ENCODE measurements at regions not wholly inside any gene's neighbourhood (a gene's known extent, or its start where the extent isn't known, plus 50 kb on each side); places are given as distances from the start of the nearest gene placed in this dataset.

- peaks cover 0 to 5% (median 2%) of the 10 kb centered on the region in 3 donors for H3K9me3 Mint-ChIP-seq
- ATAC-seq (replicated peaks in 1 of 4), result no peak
- H3K36me3 Mint-ChIP-seq, result no peaks in the 10 kb centered on the region
- Histone ChIP-seq H3K9me3 (no peaks in the 10 kb centered on the region), H3K36me3 (ENCODE audit: control insufficient read depth in 2 of 2, extremely low read depth in 1 of 2, insufficient read depth in 1 of 2, low read length in 1 of 2) (no peaks in the 10 kb centered on the region), H3K27ac (ENCODE audit: low read length) (no peak overlapping the region), H3K27me3 (replicated peaks in 1 of 2; ENCODE audit: control insufficient read depth in 2 of 2, extremely low read depth in 1 of 2, insufficient read depth in 2 of 2, low read length in 1 of 2) (no peaks in the 10 kb centered on the region), H3K4me3 (ENCODE audit: control insufficient read depth in 1 of 2, extremely low read depth in 1 of 2, low read length in 1 of 2) (no peak overlapping the region), H3K4me1 (ENCODE audit: control insufficient read depth in 1 of 2, extremely low read depth in 1 of 2, insufficient read depth in 2 of 2, low read length in 2 of 2) (no peaks in the 10 kb centered on the region)
- POLR2A ChIA-PET, result no interaction called here
- no CpG with 5 or more reads among the region's 1 CpG for WGBS (ENCODE audit: insufficient coverage)
- H3K27me3 Mint-ChIP-seq, result no peaks in the 10 kb centered on the region
- H3K27ac Mint-ChIP-seq, result no peak overlapping the region
- CTCF ChIA-PET, result no interaction called here
- no peaks in the 10 kb centered on the region for H3K4me1 Mint-ChIP-seq
- no peak for DNase-seq
- H3K4me3 Mint-ChIP-seq, result no peak overlapping the region
Measured at GRCh38 chr5:44486591-44486990, 97.4 kb upstream of the FGF10 start.

DNA sequence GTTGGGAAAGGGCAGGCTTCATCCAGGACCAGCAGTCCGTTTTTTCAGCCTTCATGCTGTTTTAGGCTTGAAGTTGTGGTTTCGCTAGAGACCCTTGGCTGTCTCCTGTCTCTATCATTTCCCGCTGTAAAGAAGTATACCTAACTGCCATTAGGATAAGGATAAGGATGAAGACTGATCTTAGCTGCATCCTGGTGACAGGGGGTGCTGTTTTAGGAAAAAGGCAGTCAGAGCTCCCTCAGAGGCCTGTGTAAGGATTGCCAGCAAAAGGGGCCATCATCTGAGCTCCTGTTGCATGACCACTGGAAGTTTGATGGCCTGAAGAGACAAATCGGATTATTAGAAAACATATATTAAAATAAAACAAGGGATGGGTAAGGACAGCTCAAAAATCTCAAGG lies 64.8 kb upstream of the FGF10 start:
- H3K27me3 Mint-ChIP-seq, result no peaks in the 10 kb centered on the region
- POLR2A ChIA-PET, result no interaction called here
- H3K4me1 Mint-ChIP-seq, result no peaks in the 10 kb centered on the region
- peaks cover 0 to 13% (median 3%) of the 10 kb centered on the region in 3 donors for H3K9me3 Mint-ChIP-seq
- CTCF ChIA-PET, result no interaction called here
- DNase-seq (no peak), ATAC-seq (replicated peaks in 1 of 4) (no peak)
- no peaks in the 10 kb centered on the region for H3K27me3 ChIP-seq (replicated peaks in 1 of 2; ENCODE audit: control insufficient read depth in 2 of 2, extremely low read depth in 1 of 2, insufficient read depth in 2 of 2, low read length in 1 of 2)
- H3K4me3 ChIP-seq (ENCODE audit: control insufficient read depth in 1 of 2, extremely low read depth in 1 of 2, low read length in 1 of 2), result no peak overlapping the region
- H3K4me3 Mint-ChIP-seq, result no peak overlapping the region
- no peaks in the 10 kb centered on the region for H3K36me3 ChIP-seq (ENCODE audit: control insufficient read depth in 2 of 2, extremely low read depth in 1 of 2, insufficient read depth in 1 of 2, low read length in 1 of 2)
- 68% methylated on average over 2 of the region's 4 CpGs for WGBS (ENCODE audit: insufficient coverage)
- no peaks in the 10 kb centered on the region for H3K4me1 ChIP-seq (ENCODE audit: control insufficient read depth in 1 of 2, extremely low read depth in 1 of 2, insufficient read depth in 2 of 2, low read length in 2 of 2)
- no peak overlapping the region for H3K27ac ChIP-seq (ENCODE audit: low read length)
- no peaks in the 10 kb centered on the region for H3K9me3 ChIP-seq
- H3K27ac Mint-ChIP-seq, result no peak overlapping the region
- H3K36me3 Mint-ChIP-seq, result no peaks in the 10 kb centered on the region

GRCh38 chr5:44446399-44446798 lies 57.2 kb upstream of the FGF10 start:
- POLR2A ChIA-PET, result no interaction called here
- H3K4me3 ChIP-seq (ENCODE audit: control insufficient read depth in 1 of 2, extremely low read depth in 1 of 2, low read length in 1 of 2), result no peak overlapping the region
- no peak for DNase-seq
- H3K36me3 Mint-ChIP-seq, result no peaks in the 10 kb centered on the region
- H3K4me1 Mint-ChIP-seq, result no peaks in the 10 kb centered on the region
- peaks cover 5 to 12% (median 9%) of the 10 kb centered on the region in 3 donors for H3K9me3 Mint-ChIP-seq
- no peaks in the 10 kb centered on the region for H3K4me1 ChIP-seq (ENCODE audit: control insufficient read depth in 1 of 2, extremely low read depth in 1 of 2, insufficient read depth in 2 of 2, low read length in 2 of 2)
- no peaks in the 10 kb centered on the region for H3K27me3 Mint-ChIP-seq
- CTCF ChIA-PET, result no interaction called here
- no peak overlapping the region for H3K27ac ChIP-seq (ENCODE audit: low read length)
- no peak overlapping the region for H3K4me3 Mint-ChIP-seq
- no peaks in the 10 kb centered on the region for H3K9me3 ChIP-seq
- ATAC-seq (replicated peaks in 1 of 4), result no peak
- no peak overlapping the region for H3K27ac Mint-ChIP-seq
- H3K36me3 ChIP-seq (ENCODE audit: control insufficient read depth in 2 of 2, extremely low read depth in 1 of 2, insufficient read depth in 1 of 2, low read length in 1 of 2), result no peaks in the 10 kb centered on the region
- H3K27me3 ChIP-seq (replicated peaks in 1 of 2; ENCODE audit: control insufficient read depth in 2 of 2, extremely low read depth in 1 of 2, insufficient read depth in 2 of 2, low read length in 1 of 2), result no peaks in the 10 kb centered on the region

DNA sequence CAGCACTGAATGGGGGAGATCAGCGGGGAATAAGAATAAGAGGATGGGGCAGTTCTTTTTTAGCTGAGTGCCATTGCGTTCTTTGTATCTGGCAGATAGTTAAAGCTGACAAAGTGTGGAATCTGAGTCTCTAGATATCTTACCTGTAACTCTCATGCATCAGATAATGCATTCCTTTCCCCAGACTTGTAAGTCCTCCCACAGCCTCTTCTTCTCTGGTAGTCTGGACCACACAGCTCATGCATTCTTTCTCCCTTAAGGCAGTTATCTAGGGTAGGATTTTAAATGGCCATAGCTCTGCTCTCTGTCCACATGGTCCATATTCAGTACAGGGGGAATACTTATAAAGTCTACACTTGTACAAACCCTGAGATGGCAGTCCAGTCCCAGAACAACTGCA lies 54.0 kb upstream of the FGF10 start:
- ATAC-seq (replicated peaks in 1 of 4) (no peak), DNase-seq (no peak)
- no peaks in the 10 kb centered on the region for H3K9me3 ChIP-seq
- Mint-ChIP-seq H3K9me3 (peaks cover 5 to 12% (median 6%) of the 10 kb centered on the region in 3 donors), H3K27me3 (no peaks in the 10 kb centered on the region), H3K27ac (no peak overlapping the region), H3K4me1 (no peaks in the 10 kb centered on the region), H3K4me3 (no peak overlapping the region), H3K36me3 (no peaks in the 10 kb centered on the region)
- 80% methylated on average over 1 of the region's 2 CpGs for WGBS (ENCODE audit: insufficient coverage)
- CTCF ChIA-PET, result no interaction called here
- POLR2A ChIA-PET, result no interaction called here
- H3K4me1 ChIP-seq (ENCODE audit: control insufficient read depth in 1 of 2, extremely low read depth in 1 of 2, insufficient read depth in 2 of 2, low read length in 2 of 2), result no peaks in the 10 kb centered on the region
- H3K4me3 ChIP-seq (ENCODE audit: control insufficient read depth in 1 of 2, extremely low read depth in 1 of 2, low read length in 1 of 2), result no peak overlapping the region
- H3K27ac ChIP-seq (ENCODE audit: low read length), result no peak overlapping the region
- H3K27me3 ChIP-seq (replicated peaks in 1 of 2; ENCODE audit: control insufficient read depth in 2 of 2, extremely low read depth in 1 of 2, insufficient read depth in 2 of 2, low read length in 1 of 2), result no peaks in the 10 kb centered on the region
- H3K36me3 ChIP-seq (ENCODE audit: control insufficient read depth in 2 of 2, extremely low read depth in 1 of 2, insufficient read depth in 1 of 2, low read length in 1 of 2), result no peaks in the 10 kb centered on the region

DNA sequence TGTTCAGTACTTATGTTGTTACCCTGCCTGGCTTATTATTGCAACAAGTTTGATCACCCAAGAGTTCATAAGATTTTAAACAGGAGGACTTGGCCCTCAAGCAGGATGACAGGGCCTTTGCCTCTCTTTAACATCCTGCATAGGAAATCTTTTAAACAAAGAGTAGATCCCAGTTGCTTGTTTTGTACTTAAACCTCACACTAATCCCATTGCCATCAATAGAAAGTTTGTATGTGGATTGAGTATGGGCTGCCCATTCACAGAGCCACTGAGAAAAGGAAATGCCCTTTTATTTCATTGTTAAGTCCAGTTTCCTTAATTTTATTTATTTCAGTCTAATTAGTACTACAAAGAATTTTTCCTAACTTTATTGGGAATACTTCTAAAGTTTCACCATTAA lies 52.2 kb upstream of the FGF10 start:
- ChIA-PET CTCF (no interaction called here), POLR2A (no interaction called here)
- Histone ChIP-seq H3K9me3 (no peaks in the 10 kb centered on the region), H3K36me3 (ENCODE audit: control insufficient read depth in 2 of 2, extremely low read depth in 1 of 2, insufficient read depth in 1 of 2, low read length in 1 of 2) (no peaks in the 10 kb centered on the region), H3K27me3 (replicated peaks in 1 of 2; ENCODE audit: control insufficient read depth in 2 of 2, extremely low read depth in 1 of 2, insufficient read depth in 2 of 2, low read length in 1 of 2) (no peaks in the 10 kb centered on the region), H3K4me3 (ENCODE audit: control insufficient read depth in 1 of 2, extremely low read depth in 1 of 2, low read length in 1 of 2) (no peak overlapping the region), H3K4me1 (ENCODE audit: control insufficient read depth in 1 of 2, extremely low read depth in 1 of 2, insufficient read depth in 2 of 2, low read length in 2 of 2) (no peaks in the 10 kb centered on the region), H3K27ac (ENCODE audit: low read length) (no peak overlapping the region)
- H3K4me3 Mint-ChIP-seq, result no peak overlapping the region
- no peaks in the 10 kb centered on the region for H3K36me3 Mint-ChIP-seq
- H3K4me1 Mint-ChIP-seq, result no peaks in the 10 kb centered on the region
- H3K27me3 Mint-ChIP-seq, result no peaks in the 10 kb centered on the region
- ATAC-seq (replicated peaks in 1 of 4), result no peak
- DNase-seq, result no peak
- H3K9me3 Mint-ChIP-seq, result peaks cover 4 to 12% (median 5%) of the 10 kb centered on the region in 3 donors
- H3K27ac Mint-ChIP-seq, result no peak overlapping the region

- no peak overlapping the region for H3K4me3 Mint-ChIP-seq
- no peaks in the 10 kb centered on the region for H3K4me1 ChIP-seq (ENCODE audit: control insufficient read depth in 1 of 2, extremely low read depth in 1 of 2, insufficient read depth in 2 of 2, low read length in 2 of 2)
- H3K27me3 ChIP-seq (replicated peaks in 1 of 2; ENCODE audit: control insufficient read depth in 2 of 2, extremely low read depth in 1 of 2, insufficient read depth in 2 of 2, low read length in 1 of 2), result no peaks in the 10 kb centered on the region
- H3K9me3 ChIP-seq, result no peaks in the 10 kb centered on the region
- no peak for ATAC-seq (replicated peaks in 1 of 4)
- no peak overlapping the region for H3K27ac Mint-ChIP-seq
- H3K36me3 ChIP-seq (ENCODE audit: control insufficient read depth in 2 of 2, extremely low read depth in 1 of 2, insufficient read depth in 1 of 2, low read length in 1 of 2), result no peaks in the 10 kb centered on the region
- ChIA-PET CTCF (interaction anchor here in 1 of 2 donors (0.6 kb wide), 1 partner anchor 11 kb away, joined by 3 read pairs; no protein-coding TSS in a partner anchor), POLR2A (no interaction called here)
- no peaks in the 10 kb centered on the region for H3K4me1 Mint-ChIP-seq
- H3K36me3 Mint-ChIP-seq, result no peaks in the 10 kb centered on the region
- no peak for DNase-seq
- peaks cover 0 to 7% (median 4%) of the 10 kb centered on the region in 3 donors for H3K9me3 Mint-ChIP-seq
- H3K27me3 Mint-ChIP-seq, result no peaks in the 10 kb centered on the region
- H3K4me3 ChIP-seq (ENCODE audit: control insufficient read depth in 1 of 2, extremely low read depth in 1 of 2, low read length in 1 of 2), result no peak overlapping the region
- no peak overlapping the region for H3K27ac ChIP-seq (ENCODE audit: low read length)
Measured at GRCh38 chr5:44440186-44440585, 51.0 kb upstream of the FGF10 start.

Measured in T-cell (primary cell).